Heart right ventricle (tissue), 16 donors: ENCODE measurements at regions not wholly inside any gene's neighbourhood (a gene's known extent, or its start where the extent isn't known, plus 50 kb on each side); places are given as distances from the start of the nearest gene placed in this dataset.
A peak's percentile ranks its signal among the peaks of the same experiment; 100 is the strongest.

Experiments
- ATAC-seq, 8 donors: fragments of 200-7000 bp; cut with Tn5 transposase; one replicate each; pipeline ENCODE4 v1.9.1; 2020; ENCODE audit warnings: mild to moderate bottlenecking in 8 of 8, moderate library complexity in 8 of 8, moderate number of reproducible peaks in 1 of 8
- DNase-seq, 2 donors: peaks; one replicate each; pipeline ENCODE4 v3.0.0-alpha.2; 2020
- H3K27ac ChIP-seq, 10 donors: fragments of 200-600 bp; sonication (generic) in 2 of 10; one replicate each; pipeline versions ENCODE4 v1.5.0 to v1.8.0; 2020 to 2022; ENCODE audit warnings: mild to moderate bottlenecking in 3 of 10
- H3K27me3 ChIP-seq, 7 donors: fragments of 200-600 bp; one replicate each; pipeline ENCODE4 v1.8.0; 2021 to 2022; ENCODE audit warnings: mild to moderate bottlenecking in 2 of 7
- H3K36me3 ChIP-seq, 9 donors: fragments of 200-600 bp; sonication (generic) in 1 of 9; one replicate each; pipeline versions ENCODE4 v1.5.0 to v1.8.0; 2020 to 2022; ENCODE audit warnings: mild to moderate bottlenecking in 2 of 9
- H3K4me1 ChIP-seq, 9 donors: fragments of 200-600 bp; sonication (generic) in 1 of 9; one replicate each; pipeline versions ENCODE4 v1.5.0 to v1.8.0; 2020 to 2022; ENCODE audit warnings: mild to moderate bottlenecking in 4 of 9
- H3K4me3 ChIP-seq, 10 donors: fragments of 200-600 bp; sonication (generic) in 2 of 10; one replicate each; pipeline versions ENCODE4 v1.5.0 to v1.8.0; 2020 to 2022; ENCODE audit warnings: mild to moderate bottlenecking in 7 of 10, moderate library complexity in 2 of 10
- H3K9me3 ChIP-seq, 11 donors: fragments of 200-600 bp in 10 of 11; sonication (generic) in 2 of 11; one replicate each; pipeline versions ENCODE4 v1.5.0 to v1.8.0; 2013 to 2022; ENCODE audit warnings: mild to moderate bottlenecking in 2 of 11, control low read depth in 1 of 11, moderate library complexity in 1 of 11
- WGBS, 2 donors: extraction: QIAGEN DNeasy Blood & Tissue Kit; methylation state at CpG; one replicate each; pipeline ENCODE4 v1.1.7; 2013; ENCODE audit warnings: inconsistent platforms in 1 of 2; 5-methylcytosine and 5-hydroxymethylcytosine counted together
- intact Hi-C, 10 donors: fragments of 100-400 bp; cut with DNase I; formaldehyde crosslinking; loops; one replicate each; pipeline versions ENCODE4 v1.11.1 to v1.14.2; 2022
- TF ChIP-seq, protein P1 (sequence below), 9 donors: fragments of 200-600 bp; sonication (generic) in 2 of 9; IDR thresholded peaks; one replicate each; pipeline versions ENCODE4 v1.5.0 to v1.8.0; 2021 to 2022; ENCODE audit warnings: antibody characterized with exemption in 9 of 9, mild to moderate bottlenecking in 5 of 9, moderate library complexity in 1 of 9
- donor health status: Arrhythmogenic right ventricular cardiomyopathy.
- donor health status: ischemic (EF 13 %, LVEDD 7.1; RV severe dilation, severe dysfunction).
- donor health status: healthy with polysubstance abuse.
- donor health status: DM: no; HTN: yes; CAD: no.
- donor health status: DM: no; HTN: no; CAD: no.
- donor health status: ischemic (EF 25% LVEDD 6.9; RV normal size, moderate dysfunction).
- donor health status: ischemic (EF 25% LVEDD 5.7; RV mildly dilated, moderate dysfunction).
- donor health status: healthy.
- donor health status: DM: yes; HTN: yes; CAD: no.
- donor health status: Ischemic cardiomyopathy.
- donor health status: ischemic (EF 35%, LVEDD 5.7; RV mildly dilated, moderate dysfunction).
- donor health status: nonischemic (EF 11% LVEDD 7.7; RV severe dilation, severe dysfunction).
- donor health status: DM: yes; HTN: yes; CAD: no.
- donor health status: PGD.
- donor health status: ischemic (EF 29% LVEDD 5.4; RV normal size, mild dysfunction).
- donor health status: nonischemic (EF 23%, LVEDD 6.1; RV moderate dilation, normal function).

DNA sequence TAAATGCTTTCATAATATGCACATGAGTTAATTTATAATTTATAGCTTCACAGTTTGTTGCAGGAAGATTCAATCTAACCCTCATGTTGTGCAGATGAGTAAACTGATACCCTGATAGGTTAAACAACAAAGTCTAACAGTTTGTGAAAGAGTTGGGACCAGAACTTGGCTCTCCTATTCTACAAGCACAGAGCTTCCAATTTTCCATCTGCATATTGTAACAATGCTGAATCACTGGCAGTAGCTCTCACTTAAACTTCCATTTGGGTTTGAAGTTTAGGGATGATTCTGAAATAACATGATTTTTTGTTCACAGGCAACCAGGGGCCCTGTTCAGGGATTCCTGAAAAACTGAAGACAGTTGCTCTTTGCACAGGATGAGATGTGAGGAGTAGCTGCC, 179.3 kb downstream of the XPNPEP1 start:
- Histone ChIP-seq H3K9me3 (no peaks in the 10 kb centered on the region), H3K36me3 (no peaks in the 10 kb centered on the region), H3K4me3 (no peak overlapping the region), H3K27me3 (no peaks in the 10 kb centered on the region), H3K27ac (no peak overlapping the region), H3K4me1 (no peaks in the 10 kb centered on the region)
- ATAC-seq (no peak), DNase-seq (no peak)
- TF ChIP-seq, protein P1, sequence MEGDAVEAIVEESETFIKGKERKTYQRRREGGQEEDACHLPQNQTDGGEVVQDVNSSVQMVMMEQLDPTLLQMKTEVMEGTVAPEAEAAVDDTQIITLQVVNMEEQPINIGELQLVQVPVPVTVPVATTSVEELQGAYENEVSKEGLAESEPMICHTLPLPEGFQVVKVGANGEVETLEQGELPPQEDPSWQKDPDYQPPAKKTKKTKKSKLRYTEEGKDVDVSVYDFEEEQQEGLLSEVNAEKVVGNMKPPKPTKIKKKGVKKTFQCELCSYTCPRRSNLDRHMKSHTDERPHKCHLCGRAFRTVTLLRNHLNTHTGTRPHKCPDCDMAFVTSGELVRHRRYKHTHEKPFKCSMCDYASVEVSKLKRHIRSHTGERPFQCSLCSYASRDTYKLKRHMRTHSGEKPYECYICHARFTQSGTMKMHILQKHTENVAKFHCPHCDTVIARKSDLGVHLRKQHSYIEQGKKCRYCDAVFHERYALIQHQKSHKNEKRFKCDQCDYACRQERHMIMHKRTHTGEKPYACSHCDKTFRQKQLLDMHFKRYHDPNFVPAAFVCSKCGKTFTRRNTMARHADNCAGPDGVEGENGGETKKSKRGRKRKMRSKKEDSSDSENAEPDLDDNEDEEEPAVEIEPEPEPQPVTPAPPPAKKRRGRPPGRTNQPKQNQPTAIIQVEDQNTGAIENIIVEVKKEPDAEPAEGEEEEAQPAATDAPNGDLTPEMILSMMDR (IDR thresholded peaks at IDR 0.05) = no peak
- intact Hi-C loops = no loop called here

DNA sequence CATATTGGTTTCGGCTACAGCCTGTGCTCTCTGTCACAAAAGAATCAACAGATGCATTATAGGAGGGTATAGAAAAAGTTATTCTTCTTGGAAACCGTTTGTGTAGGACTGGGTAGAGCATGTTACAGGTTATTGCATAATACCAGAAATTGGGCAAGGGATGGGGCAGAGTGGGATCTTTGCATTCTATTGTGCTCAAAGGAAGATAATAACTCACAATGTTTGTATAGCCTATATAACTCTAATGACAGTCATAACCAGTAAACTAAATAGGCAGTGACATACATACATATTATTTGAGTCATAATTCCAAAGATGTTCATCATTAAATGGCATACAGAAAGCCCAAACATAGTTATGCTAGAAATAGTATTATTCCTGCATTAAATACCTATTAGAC, 179.7 kb downstream of the XPNPEP1 start:
- intact Hi-C loops = no loop called here

DNA sequence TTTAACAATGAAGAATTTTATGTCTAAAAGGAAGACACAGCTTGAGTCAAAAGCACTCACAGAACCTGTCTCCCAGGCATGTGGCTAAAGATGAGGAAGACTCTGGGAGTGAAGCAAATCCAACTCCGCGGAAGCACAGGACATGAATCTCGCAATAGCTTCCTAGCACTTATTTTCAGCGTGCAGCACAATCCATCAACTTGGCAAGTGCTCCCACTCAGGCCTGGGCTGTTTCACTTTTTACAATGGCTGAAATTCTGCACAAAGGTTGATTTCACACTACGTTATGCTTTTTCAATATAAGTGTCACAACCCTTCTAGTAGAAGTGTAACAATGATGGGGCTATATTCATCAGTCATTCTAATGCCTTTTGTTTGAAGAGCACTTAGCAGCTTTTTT, 180.2 kb downstream of the XPNPEP1 start:
- no peak for DNase-seq
- intact Hi-C loops = no loop called here
- Histone ChIP-seq H3K27ac (no peak overlapping the region), H3K36me3 (no peaks in the 10 kb centered on the region), H3K9me3 (no peaks in the 10 kb centered on the region), H3K4me1 (no peaks in the 10 kb centered on the region), H3K27me3 (no peaks in the 10 kb centered on the region), H3K4me3 (no peak overlapping the region)
- 69 to 72% methylated on average over 5 of the region's 5 CpGs for WGBS, 2 donors
- no peak for ATAC-seq
- TF ChIP-seq, protein P1 (IDR thresholded peaks at IDR 0.05) = no peak

More for the DNA sequence above, 179.7 kb downstream of the XPNPEP1 start:
- H3K27me3 ChIP-seq = no peaks in the 10 kb centered on the region
- no peak overlapping the region for H3K27ac ChIP-seq
- WGBS, 2 donors = 65 to 76% methylated on average over 2 of the region's 2 CpGs
- no peaks in the 10 kb centered on the region for H3K9me3 ChIP-seq
- no peaks in the 10 kb centered on the region for H3K4me1 ChIP-seq
- TF ChIP-seq, protein P1 (IDR thresholded peaks at IDR 0.05) = no peak
- DNase-seq (no peak), ATAC-seq (no peak)
- no peak overlapping the region for H3K4me3 ChIP-seq
- H3K36me3 ChIP-seq = no peaks in the 10 kb centered on the region

DNA sequence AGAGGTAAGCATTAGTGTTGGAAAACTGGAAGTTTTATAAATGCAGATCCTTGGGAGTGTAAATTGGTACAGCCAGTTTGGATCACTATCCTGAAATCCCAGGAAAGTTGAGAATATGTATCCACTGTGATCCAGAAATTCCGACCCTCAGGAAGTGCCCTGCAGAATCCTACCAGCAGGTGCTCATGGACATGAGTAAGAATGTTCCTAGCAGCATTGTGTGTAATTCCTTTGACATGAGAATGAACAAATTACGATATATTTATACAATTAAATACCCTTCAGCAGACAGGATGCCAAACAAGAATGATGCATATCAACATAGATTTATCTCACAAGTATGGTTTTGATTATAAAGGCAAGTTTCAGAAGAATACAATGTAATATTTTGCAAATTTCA, 181.6 kb downstream of the XPNPEP1 start:
- no peak for DNase-seq
- TF ChIP-seq, protein P1 (IDR thresholded peaks at IDR 0.05) = no peak
- Histone ChIP-seq H3K36me3 (no peaks in the 10 kb centered on the region), H3K27ac (no peak overlapping the region), H3K9me3 (no peaks in the 10 kb centered on the region), H3K4me1 (no peaks in the 10 kb centered on the region), H3K4me3 (no peak overlapping the region), H3K27me3 (no peaks in the 10 kb centered on the region)
- no peak for ATAC-seq
- intact Hi-C loops = no loop called here
- WGBS, 2 donors = 76 to 80% methylated on average over 2 of the region's 2 CpGs

DNA sequence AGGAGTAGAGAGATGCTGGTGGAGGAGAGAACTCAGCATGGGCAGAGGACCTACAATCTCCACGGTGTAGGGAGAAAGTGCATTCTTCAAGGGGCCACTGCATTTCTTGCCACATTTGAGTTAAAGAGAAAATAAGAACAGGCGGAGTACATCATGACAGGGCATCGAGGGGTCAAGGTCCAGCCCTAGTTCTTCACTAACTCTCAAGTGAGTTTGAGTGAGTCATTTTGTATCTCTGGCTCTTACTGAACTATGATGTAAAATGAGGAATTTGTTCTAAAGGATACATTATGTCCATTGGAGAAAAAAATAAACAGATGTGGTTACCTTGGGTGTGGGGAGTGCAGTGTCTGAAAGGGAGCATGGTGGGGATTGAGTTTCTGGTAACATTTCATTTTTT, 182.9 kb downstream of the XPNPEP1 start:
- no peak overlapping the region for H3K27ac ChIP-seq
- no peaks in the 10 kb centered on the region for H3K9me3 ChIP-seq
- TF ChIP-seq, protein P1 (IDR thresholded peaks at IDR 0.05) = no peak
- H3K4me1 ChIP-seq = no peaks in the 10 kb centered on the region
- peaks cover 0 to 6% (median 0%) of the 10 kb centered on the region in 7 donors for H3K27me3 ChIP-seq
- 56 to 65% methylated on average over 3 of the region's 3 CpGs for WGBS, 2 donors
- DNase-seq = no peak
- H3K36me3 ChIP-seq = no peaks in the 10 kb centered on the region
- peak in 1 of 8 donors; percentile 42 for ATAC-seq
- intact Hi-C loops = no loop called here
- no peak overlapping the region for H3K4me3 ChIP-seq
